ENCODE measurements at regions not wholly inside any gene's neighbourhood (a gene's known extent, or its start where the extent isn't known, plus 50 kb on each side); places are given as distances from the start of the nearest gene placed in this dataset.
A peak's percentile ranks its signal among the peaks of the same experiment; 100 is the strongest.

DNA sequence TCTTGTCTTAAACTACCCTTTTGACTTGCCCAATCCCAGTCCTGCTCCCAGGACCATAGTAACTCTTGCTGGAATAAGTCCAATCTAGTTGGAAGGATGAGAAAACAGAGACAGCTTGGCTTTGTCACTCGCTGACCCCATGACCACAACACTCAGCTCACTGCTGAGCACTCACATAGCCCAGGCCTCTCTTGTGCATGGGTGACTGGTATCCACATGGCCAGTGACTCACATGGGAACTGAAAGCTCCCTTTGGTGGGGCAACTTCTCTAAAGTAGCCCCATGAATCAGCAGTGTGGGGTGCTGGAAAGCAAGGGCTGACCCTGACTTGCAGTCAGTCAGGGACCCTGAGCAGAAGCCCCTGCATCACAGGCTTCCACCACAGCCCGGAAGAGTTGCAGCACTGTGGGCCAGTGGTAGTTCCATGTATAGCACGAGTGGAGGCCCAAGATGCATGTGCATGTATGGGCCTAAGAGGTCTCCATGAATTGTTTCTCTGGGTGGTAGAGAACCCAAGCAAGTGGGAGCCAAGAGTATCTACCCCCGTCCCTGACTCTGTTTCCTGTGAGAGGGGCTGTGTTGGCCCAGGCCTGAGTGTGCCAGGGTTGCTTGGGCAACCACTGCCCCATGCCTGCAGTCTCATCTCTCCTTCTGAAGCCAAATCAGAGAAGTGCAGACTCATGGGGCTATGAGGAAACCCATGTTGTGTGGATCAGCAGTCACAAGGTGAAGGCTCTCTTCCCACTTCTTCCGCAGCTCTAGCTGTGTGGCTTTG, 62.1 kb upstream of the XCR1 start:
- DNase-seq (ENCODE audit: low read depth) = peak; percentile 92

DNA sequence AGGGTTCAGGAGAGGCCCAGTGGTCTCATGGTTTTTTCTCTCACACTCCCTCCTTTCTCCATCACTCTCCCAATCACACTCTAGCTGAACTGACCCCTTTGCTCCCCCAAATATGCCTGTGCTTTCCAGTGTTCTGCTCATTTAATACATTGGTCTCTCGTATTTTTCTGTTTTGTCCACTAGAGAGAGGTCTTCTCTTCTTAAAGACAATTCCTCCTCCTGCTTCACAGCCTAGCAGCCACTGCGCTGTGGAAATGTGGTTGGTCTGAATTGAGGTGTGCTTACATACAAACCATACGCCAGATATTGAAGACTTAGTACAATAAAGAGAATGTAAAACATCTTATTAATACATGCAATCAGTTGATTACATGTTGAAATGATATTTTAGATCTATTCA, 60.6 kb upstream of the XCR1 start:
- DNase-seq (ENCODE audit: low read depth) = peak; percentile 61

DNA sequence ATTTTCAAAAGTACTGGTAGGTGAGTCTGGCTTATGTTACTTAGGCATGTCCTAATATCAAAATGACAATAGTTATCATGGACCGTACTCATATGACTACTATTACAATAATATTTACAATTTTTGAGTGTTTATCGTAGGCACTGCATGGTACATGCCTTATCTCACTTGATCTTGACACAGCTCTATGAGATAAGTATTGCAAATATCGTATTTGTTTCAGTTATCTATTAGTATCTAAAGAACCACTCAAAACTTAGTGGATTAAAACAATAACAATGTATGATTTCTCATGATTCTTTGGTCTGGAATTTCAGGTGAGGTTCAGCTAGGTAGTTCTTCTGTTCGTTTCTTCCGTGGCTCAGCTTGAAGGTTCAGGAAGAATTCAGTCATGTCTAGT, 59.7 kb upstream of the XCR1 start:
- no peak for DNase-seq (ENCODE audit: low read depth)

DNA sequence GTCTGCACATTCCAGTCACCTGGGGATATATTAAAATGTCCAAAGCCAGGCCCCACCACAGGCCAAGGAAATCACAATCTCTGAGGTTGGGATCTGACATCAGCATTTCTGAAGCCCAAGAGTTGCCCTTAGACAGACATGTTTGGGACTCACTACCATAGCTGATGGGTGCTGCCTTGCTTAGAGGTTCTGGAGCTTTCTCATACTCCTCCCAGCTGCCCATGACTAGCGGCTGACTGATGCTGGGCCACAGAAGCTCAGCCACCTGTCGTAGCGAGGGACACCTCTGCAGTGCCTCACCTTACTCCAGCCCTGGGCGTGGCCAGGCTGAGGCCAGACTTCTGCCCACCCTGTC, 58.8 kb upstream of the XCR1 start:
- no peak for DNase-seq (ENCODE audit: low read depth)

DNA sequence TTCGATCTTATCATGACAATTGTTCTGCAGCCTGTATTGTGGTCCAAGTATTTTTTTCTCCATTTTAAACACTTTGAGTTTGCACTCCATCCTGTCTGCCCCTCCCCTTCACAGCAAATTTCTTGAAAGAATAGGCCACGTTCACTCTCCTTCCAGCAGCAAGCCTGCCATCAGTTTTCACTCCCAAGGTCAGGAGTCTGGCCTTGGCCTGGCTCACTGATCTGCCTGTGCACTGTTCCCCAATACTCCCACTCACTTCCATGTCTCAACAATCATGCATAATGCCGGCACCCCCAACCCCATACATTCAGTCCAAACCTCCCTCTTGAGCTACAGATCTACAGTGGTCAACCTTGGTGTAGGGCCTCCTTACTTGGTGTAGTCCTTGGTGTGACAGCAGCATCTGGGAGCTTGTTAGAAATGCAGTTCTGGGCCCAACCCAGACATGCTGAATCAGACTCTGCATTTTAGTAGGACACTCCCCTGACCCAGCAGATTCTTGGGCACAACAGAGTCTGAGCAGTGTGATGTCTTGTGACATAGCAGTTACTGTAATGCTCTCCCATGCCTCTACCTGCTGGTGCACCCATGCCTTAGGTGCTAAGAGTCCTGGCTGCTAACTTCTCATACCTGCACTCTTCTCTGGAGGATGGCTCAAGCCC, 58.3 kb upstream of the XCR1 start:
- DNase-seq (ENCODE audit: low read depth) = no peak

DNA sequence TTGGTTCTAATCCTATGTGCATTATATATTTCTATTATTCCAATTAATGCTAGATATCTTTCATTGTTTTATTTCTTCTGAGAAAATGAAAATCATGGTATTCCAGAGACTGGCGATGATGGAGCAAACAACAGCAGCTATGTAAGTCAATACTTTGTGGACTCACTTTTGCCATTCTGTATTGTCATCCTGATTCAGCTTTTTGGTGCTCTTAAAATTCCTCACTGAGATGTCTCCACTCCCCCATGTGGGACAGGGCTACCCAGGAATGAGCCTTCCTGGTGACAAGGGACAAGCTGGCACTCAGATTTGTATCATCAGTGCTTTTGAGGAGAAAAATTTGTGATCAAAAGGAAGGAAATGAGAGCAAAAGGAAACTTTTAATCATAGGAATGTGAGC, 56.7 kb upstream of the XCR1 start:
- no peak for DNase-seq (ENCODE audit: low read depth)

DNA sequence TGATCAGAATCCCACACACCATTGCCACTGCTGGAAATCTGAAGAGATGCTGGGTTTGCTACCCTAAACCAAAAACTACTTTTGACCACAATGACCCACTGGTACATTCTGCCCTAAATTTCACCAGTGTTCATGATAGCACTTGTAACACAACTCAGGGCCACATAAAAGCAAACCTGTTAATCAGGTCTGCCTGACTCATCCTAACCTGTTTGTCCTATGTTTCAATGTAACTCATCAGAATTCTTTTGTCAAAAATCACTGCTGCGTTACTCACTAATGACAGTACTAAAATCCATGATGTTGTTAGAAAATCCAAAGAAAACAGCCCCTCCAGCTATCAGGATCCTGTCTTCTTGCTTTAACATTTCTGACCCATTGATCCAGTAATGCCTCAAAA, 55.6 kb upstream of the XCR1 start:
- DNase-seq (ENCODE audit: low read depth) = no peak

DNA sequence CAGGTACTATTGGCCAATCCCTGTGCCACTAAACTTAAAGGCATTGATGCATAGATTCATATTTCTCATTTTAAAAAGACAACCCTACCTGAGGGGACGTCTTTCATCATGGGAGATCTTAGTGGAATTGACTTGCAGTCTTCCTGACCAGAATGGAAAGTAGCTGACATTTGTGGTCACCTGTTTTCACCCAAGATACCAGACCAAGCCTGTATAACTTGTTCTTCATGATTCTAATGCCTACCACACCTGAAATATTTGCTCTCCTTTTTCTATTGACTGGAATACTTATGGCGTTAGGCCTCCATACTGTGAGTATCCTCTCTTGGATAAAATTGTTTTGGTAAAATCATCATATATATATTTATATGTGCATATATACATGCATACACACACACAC, 54.7 kb upstream of the XCR1 start:
- no peak for DNase-seq (ENCODE audit: low read depth)

DNA sequence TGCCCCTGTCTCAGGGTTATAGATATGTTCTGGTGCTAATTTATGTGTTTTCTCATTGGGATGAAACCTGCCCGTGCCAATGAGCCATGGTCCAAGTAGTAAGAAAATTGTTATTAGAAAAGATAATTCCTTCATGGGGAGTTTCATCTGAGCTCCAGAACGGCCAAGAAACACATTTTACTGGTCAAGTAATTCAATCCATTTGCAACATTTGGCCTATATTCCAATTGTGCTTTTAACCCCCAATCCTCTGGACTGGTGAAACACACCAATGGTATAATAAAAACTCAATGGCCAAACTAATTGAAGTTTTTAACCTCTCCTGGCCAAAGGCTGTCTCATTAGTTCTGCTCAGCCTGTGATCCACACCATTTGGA, 53.7 kb upstream of the XCR1 start:
- DNase-seq (ENCODE audit: low read depth) = no peak

DNA sequence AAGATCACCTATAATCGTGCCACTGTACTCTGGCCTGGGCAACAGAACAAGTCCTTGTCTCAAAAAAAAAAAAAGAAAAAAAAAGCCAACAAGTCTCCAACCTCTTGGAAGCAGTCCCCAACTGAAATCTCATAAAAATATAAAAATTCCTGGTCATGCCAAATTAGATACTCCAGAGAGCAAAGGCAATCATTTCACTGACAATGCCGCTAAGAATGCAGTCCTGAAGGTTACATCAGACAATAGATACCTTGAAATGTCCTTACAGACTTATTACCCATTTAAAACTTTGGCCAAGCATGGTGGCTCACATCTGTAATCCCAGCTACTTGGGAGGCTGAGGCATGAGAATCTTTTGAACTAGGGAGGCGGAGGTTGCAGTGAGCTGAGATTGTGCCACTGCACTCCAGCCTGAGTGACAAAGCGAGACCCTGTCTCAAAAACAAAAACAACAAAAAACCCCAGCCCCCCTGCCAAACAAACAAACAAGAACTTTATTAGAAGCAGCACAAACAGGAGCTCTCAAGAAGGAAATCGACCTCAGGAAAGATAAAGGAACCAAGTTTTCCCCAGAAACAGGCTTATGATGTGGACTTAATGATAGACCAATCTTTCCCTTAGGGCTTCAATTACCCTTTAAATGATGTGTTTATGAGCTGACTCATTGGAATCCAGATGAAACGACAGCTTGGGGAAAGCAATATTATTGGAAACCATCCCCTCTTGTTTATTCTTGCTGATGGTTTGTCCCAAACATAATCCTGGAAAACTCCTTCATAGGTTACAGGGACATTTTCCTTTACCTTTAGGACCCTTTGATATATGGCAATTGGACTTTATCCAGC, 53.1 kb upstream of the XCR1 start:
- DNase-seq (ENCODE audit: low read depth) = no peak

DNA sequence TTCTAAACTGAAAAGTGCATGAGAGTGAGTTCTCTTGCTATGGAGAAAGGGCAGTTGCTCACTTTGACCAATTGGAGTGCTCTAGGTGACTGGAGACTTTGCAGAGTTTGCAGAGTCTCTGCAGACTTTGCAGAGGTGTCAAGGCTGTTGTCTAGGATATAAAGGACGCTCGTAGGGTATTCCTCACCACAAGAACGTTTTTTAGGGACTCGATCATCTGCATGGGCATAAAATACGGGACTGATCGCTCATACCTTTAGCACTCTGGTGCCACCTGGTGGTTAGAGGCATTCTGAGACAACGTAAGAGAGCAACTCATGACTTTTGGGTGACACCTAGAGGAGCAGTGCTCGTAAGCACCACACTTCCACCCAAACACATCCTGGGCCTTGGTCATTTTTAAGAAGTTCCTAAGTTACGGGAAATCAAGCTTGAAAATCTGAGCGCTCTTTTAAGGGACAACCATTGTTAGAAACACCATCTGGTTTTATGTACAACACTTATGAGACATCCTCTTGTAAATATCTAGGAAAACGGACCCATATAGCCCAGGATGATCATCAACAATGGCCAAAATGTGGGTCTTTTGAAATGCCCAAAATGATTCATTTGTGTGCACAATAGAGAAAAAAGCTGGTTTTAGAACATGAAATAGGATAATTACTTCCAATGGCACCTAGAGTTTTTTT, 51.6 kb upstream of the XCR1 start:
- DNase-seq (ENCODE audit: low read depth) = peak; percentile 85
